GM23338 (cell line): ENCODE measurements at regions not wholly inside any gene's neighbourhood (a gene's known extent, or its start where the extent isn't known, plus 50 kb on each side); places are given as distances from the start of the nearest gene placed in this dataset.
A peak's percentile ranks its signal among the peaks of the same experiment; 100 is the strongest.

ENCODE experiments used
- ATAC-seq: fragments of 200-7000 bp; cut with Tn5 transposase; 3 replicates; pipeline ENCODE4 v1.9.1; 2020
- DNase-seq: peaks from one replicate; pipeline ENCODE4 v3.0.0-alpha.2; 2015; ENCODE audit warnings: low spot score
- H2AFZ ChIP-seq: fragments of 200-600 bp; sonication (generic); 2 replicates; pipeline ENCODE4 v1.8.0; 2016; ENCODE audit warnings: antibody characterized with exemption, mild to moderate bottlenecking, moderate library complexity
- H3F3A ChIP-seq: fragments of 200-600 bp; sonication (generic); replicated peaks from 2 replicates; pipeline ENCODE4 v1.8.0; 2017; ENCODE audit warnings: antibody characterized with exemption, mixed run types, low read depth
- H3K27ac ChIP-seq: fragments of 200-600 bp; sonication (generic); 2 replicates; pipeline ENCODE4 v1.6.1; 2016; ENCODE audit warnings: low read depth
- H3K27me3 ChIP-seq: fragments of 200-600 bp; sonication (generic); 2 replicates; pipeline ENCODE4 v1.8.0; 2016; ENCODE audit warnings: mild to moderate bottlenecking, mixed run types, moderate library complexity; ENCODE audit not compliant: insufficient read depth
- H3K36me3 ChIP-seq: fragments of 200-600 bp; sonication (generic); 2 replicates; pipeline ENCODE4 v1.8.0; 2016; ENCODE audit warnings: mild to moderate bottlenecking; ENCODE audit not compliant: insufficient read depth
- H3K4me1 ChIP-seq: fragments of 200-600 bp; sonication (generic); 2 replicates; pipeline ENCODE4 v1.8.0; 2016; ENCODE audit warnings: mild to moderate bottlenecking, moderate library complexity; ENCODE audit not compliant: insufficient read depth
- H3K4me2 ChIP-seq: fragments of 200-600 bp; sonication (generic); 2 replicates; pipeline ENCODE4 v1.7.1; 2017; ENCODE audit warnings: mixed run types
- H3K4me3 ChIP-seq: fragments of 200-600 bp; sonication (generic); 2 replicates; pipeline ENCODE4 v1.6.1; 2016; ENCODE audit warnings: mixed run types
- H3K79me2 ChIP-seq: fragments of 200-600 bp; sonication (generic); replicated peaks from 2 replicates; pipeline ENCODE4 v1.8.0; 2017; ENCODE audit warnings: mild to moderate bottlenecking; ENCODE audit not compliant: insufficient read depth
- H3K9me2 ChIP-seq: fragments of 200-600 bp; sonication (generic); 2 replicates; pipeline ENCODE4 v1.8.0; 2017; ENCODE audit not compliant: insufficient read depth
- H4K20me1 ChIP-seq: fragments of 200-600 bp; sonication (generic); replicated peaks from 2 replicates; pipeline ENCODE4 v1.8.0; 2017; ENCODE audit warnings: mild to moderate bottlenecking; ENCODE audit not compliant: insufficient read depth
- H3K27ac Mint-ChIP-seq: 2 replicates; pipeline ENCODE4 v1.8.0; 2020; ENCODE audit warnings: inconsistent platforms, mild to moderate bottlenecking, moderate library complexity, mixed read lengths
- H3K27me3 Mint-ChIP-seq: 3 replicates; pipeline ENCODE4 v1.8.0; 2022; ENCODE audit warnings: low read depth, mild to moderate bottlenecking, moderate library complexity, mixed read lengths, inconsistent platforms; ENCODE audit not compliant: insufficient read depth, poor library complexity
- H3K36me3 Mint-ChIP-seq: 3 replicates; pipeline ENCODE4 v1.8.0; 2021; ENCODE audit warnings: low read depth, mild to moderate bottlenecking, inconsistent platforms, moderate library complexity, mixed read lengths
- H3K4me1 Mint-ChIP-seq: 3 replicates; pipeline ENCODE4 v1.8.0; 2020; ENCODE audit warnings: mild to moderate bottlenecking, inconsistent platforms, mixed read lengths
- H3K4me3 Mint-ChIP-seq: 3 replicates; pipeline ENCODE4 v1.8.0; 2021; ENCODE audit warnings: moderate library complexity, mild to moderate bottlenecking, inconsistent platforms, mixed read lengths
- H3K9me3 Mint-ChIP-seq: 3 replicates; pipeline ENCODE4 v1.8.0; 2020; ENCODE audit warnings: moderate library complexity, mild to moderate bottlenecking, inconsistent platforms, mixed read lengths
- CREB1 ChIP-seq: fragments of 250-450 bp; sonication (Bioruptor Pico); IDR thresholded peaks from 2 replicates; pipeline ENCODE4 v1.5.0; 2020; ENCODE audit warnings: low read depth, mild to moderate bottlenecking, moderate library complexity
- ETS1 ChIP-seq: IDR thresholded peaks from 2 replicates; pipeline ENCODE4 v1.6.1; 2016; ENCODE audit warnings: antibody characterized with exemption
- EZH2phosphoT487 ChIP-seq: fragments of 200-600 bp; sonication (generic); IDR thresholded peaks from one replicate; pipeline ENCODE4 v1.8.1; 2018; ENCODE audit warnings: antibody characterized with exemption; ENCODE audit not compliant: unreplicated experiment
- NANOG ChIP-seq: IDR thresholded peaks from 2 replicates; pipeline ENCODE4 v1.6.1; 2016; ENCODE audit warnings: antibody characterized with exemption, borderline replicate concordance
- POLR2AphosphoS5 ChIP-seq: IDR thresholded peaks from 2 replicates; pipeline ENCODE4 v1.6.1; 2016; ENCODE audit warnings: antibody characterized with exemption, low read depth
- REST ChIP-seq: IDR thresholded peaks from one replicate; pipeline ENCODE4 v1.6.1; 2018; ENCODE audit warnings: antibody characterized with exemption; ENCODE audit not compliant: unreplicated experiment
- STAT1 ChIP-seq: IDR thresholded peaks from one replicate; pipeline ENCODE4 v1.6.1; 2016; ENCODE audit warnings: antibody characterized with exemption; ENCODE audit not compliant: unreplicated experiment
- ZNF114 ChIP-seq: fragments of 250-450 bp; sonication (Bioruptor Pico); IDR thresholded peaks from 2 replicates; pipeline ENCODE4 v1.5.0; 2020; ENCODE audit warnings: mild to moderate bottlenecking, moderate library complexity
- ZNF462 ChIP-seq: fragments of 250-450 bp; sonication (Bioruptor Pico); IDR thresholded peaks from 2 replicates; pipeline ENCODE4 v1.5.0; 2020; ENCODE audit warnings: mild to moderate bottlenecking, moderate library complexity

GRCh38 chr4:120001850-120002249, 64.8 kb downstream of the MAD2L1 start:
- H2AFZ ChIP-seq: no peak overlapping the region
- peaks cover 37% of the 10 kb centered on the region for H3K4me1 Mint-ChIP-seq
- no peak overlapping the region for H3K4me3 Mint-ChIP-seq
- peaks cover 47% of the 10 kb centered on the region for H3K36me3 ChIP-seq
- H3F3A ChIP-seq: peaks cover 25% of the 10 kb centered on the region
- peaks cover 18% of the 10 kb centered on the region for H3K79me2 ChIP-seq
- peaks cover 13% of the 10 kb centered on the region for H3K27me3 ChIP-seq
- TF ChIP-seq ETS1 (no peak), POLR2AphosphoS5 (0 out of 2 replicates have a peak, but pooled peaks have one; percentile 31)
- H3K4me3 ChIP-seq: no peak overlapping the region
- H4K20me1 ChIP-seq: no peaks in the 10 kb centered on the region
- no peaks in the 10 kb centered on the region for H3K9me2 ChIP-seq
- ATAC-seq (no peak), DNase-seq (no peak)
- H3K27me3 Mint-ChIP-seq: peaks cover 7% of the 10 kb centered on the region
- no peak overlapping the region for H3K27ac Mint-ChIP-seq
- peaks cover 22% of the 10 kb centered on the region for H3K4me1 ChIP-seq
- peaks cover 81% of the 10 kb centered on the region for H3K36me3 Mint-ChIP-seq
- no peak overlapping the region for H3K4me2 ChIP-seq
- H3K9me3 Mint-ChIP-seq: peaks cover 23% of the 10 kb centered on the region
- H3K27ac ChIP-seq: no peak overlapping the region

GRCh38 chr4:120000591-120001296, 65.9 kb downstream of the MAD2L1 start:
- H3K4me1 ChIP-seq: peaks cover 22% of the 10 kb centered on the region
- H4K20me1 ChIP-seq: no peaks in the 10 kb centered on the region
- Mint-ChIP-seq H3K4me1 (peaks cover 38% of the 10 kb centered on the region), H3K36me3 (peaks cover 90% of the 10 kb centered on the region), H3K4me3 (no peak overlapping the region), H3K27ac (no peak overlapping the region; the same call in 1 of the 2 replicates), H3K27me3 (peaks cover 10% of the 10 kb centered on the region), H3K9me3 (peaks cover 17% of the 10 kb centered on the region)
- H3F3A ChIP-seq: peaks cover 25% of the 10 kb centered on the region
- no peaks in the 10 kb centered on the region for H3K9me2 ChIP-seq
- ATAC-seq: no peak
- no peak overlapping the region for H2AFZ ChIP-seq
- peaks cover 29% of the 10 kb centered on the region for H3K79me2 ChIP-seq
- peak overlapping the region; percentile 59 for H3K4me2 ChIP-seq
- H3K27ac ChIP-seq: peak overlapping the region; percentile 48; the same call in 1 of the 2 replicates
- no peak for DNase-seq
- H3K4me3 ChIP-seq: peak overlapping the region; percentile 33
- peaks cover 49% of the 10 kb centered on the region for H3K36me3 ChIP-seq
- H3K27me3 ChIP-seq: peaks cover 2% of the 10 kb centered on the region; the same call in 1 of the 2 replicates
- no peak for TF ChIP-seq NANOG
- no peak for TF ChIP-seq EZH2phosphoT487
- no peak for TF ChIP-seq ETS1
- TF ChIP-seq REST: no peak
- no peak for TF ChIP-seq CREB1 (CRISPR knock-in tag)
- no peak for TF ChIP-seq ZNF462 (CRISPR knock-in tag)
- no peak for TF ChIP-seq STAT1
- no peak for TF ChIP-seq ZNF114 (CRISPR knock-in tag)
